IMR-90 (cell line): ENCODE measurements at regions not wholly inside any gene's neighbourhood (a gene's known extent, or its start where the extent isn't known, plus 50 kb on each side); places are given as distances from the start of the nearest gene placed in this dataset.

ENCODE experiments used
- ATAC-seq: fragments of 200-7000 bp; cut with Tn5 transposase; 2 replicates; pipeline ENCODE4 v1.9.1; 2020; ENCODE audit warnings: low read depth, mild to moderate bottlenecking, moderate library complexity
- BruUV-seq: library from RNA; stranded (reverse); fragments of 400-500 nt; replicated peaks from 2 replicates; lab custom pipeline; 2021; lab: Mats Ljungman, UMichigan
- CTCF ChIA-PET: fragments of 300-600 bp; formaldehyde crosslinking; extraction: SDS; loops from one replicate; lab custom pipeline; 2021; ENCODE audit warnings: antibody characterized with exemption; lab: Yijun Ruan, JAX
- POLR2A ChIA-PET: fragments of 300-600 bp; sonication (Branson Sonifier 250); formaldehyde crosslinking; loops from one replicate; lab custom pipeline; 2022; ENCODE audit warnings: antibody characterized with exemption; ENCODE audit not compliant: unreplicated experiment; lab: Charles Lee
- DNase-seq: peaks from one replicate; pipeline ENCODE4 v3.0.0; 2013
- H2AFZ ChIP-seq: replicated peaks from 2 replicates; pipeline ENCODE3; 2013; ENCODE audit warnings: low read length, mild to moderate bottlenecking; ENCODE audit not compliant: poor library complexity
- H2AK5ac ChIP-seq: 2 replicates; pipeline ENCODE4 v1.6.1; 2013; ENCODE audit warnings: low read depth, low read length, inconsistent platforms
- H2AK9ac ChIP-seq: replicated peaks from 2 replicates; pipeline ENCODE3; 2013; ENCODE audit warnings: mild to moderate bottlenecking, low read depth, low read length, moderate library complexity; ENCODE audit not compliant: poor library complexity
- H2BK120ac ChIP-seq: 2 replicates; pipeline ENCODE4 v1.6.1; 2013; ENCODE audit warnings: low read depth, low read length, inconsistent platforms
- H2BK15ac ChIP-seq: 3 replicates; pipeline ENCODE4 v1.6.1; 2013; ENCODE audit warnings: low read depth, low read length, inconsistent platforms
- H2BK20ac ChIP-seq: 2 replicates; pipeline ENCODE4 v1.6.1; 2013; ENCODE audit warnings: low read depth, mild to moderate bottlenecking, inconsistent platforms, low read length, moderate library complexity
- H2BK5ac ChIP-seq: 2 replicates; pipeline ENCODE4 v1.6.1; 2013; ENCODE audit warnings: mild to moderate bottlenecking, low read depth, low read length, inconsistent platforms; ENCODE audit not compliant: poor library complexity, severe bottlenecking
- H3K14ac ChIP-seq: replicated peaks from 2 replicates; pipeline ENCODE4 v1.6.1; 2013; ENCODE audit warnings: low read depth, low read length, inconsistent platforms
- H3K18ac ChIP-seq: 2 replicates; pipeline ENCODE4 v1.6.1; 2013; ENCODE audit warnings: low read depth, low read length, control low read depth
- H3K23ac ChIP-seq: 2 replicates; pipeline ENCODE4 v1.6.1; 2013; ENCODE audit warnings: low read depth, low read length, inconsistent platforms
- H3K27ac ChIP-seq: 2 replicates; pipeline ENCODE4 v1.5.1; 2013; ENCODE audit warnings: mild to moderate bottlenecking, control low read depth, low read length; ENCODE audit not compliant: insufficient read depth
- H3K27me3 ChIP-seq: 2 replicates; pipeline ENCODE4 v1.6.1; 2013; ENCODE audit warnings: low read length; ENCODE audit not compliant: control insufficient read depth, insufficient read depth
- H3K36me3 ChIP-seq: 2 replicates; pipeline ENCODE4 v1.6.1; 2013; ENCODE audit warnings: low read length, mixed read lengths; ENCODE audit not compliant: control insufficient read depth, insufficient read depth
- H3K4ac ChIP-seq: 2 replicates; pipeline ENCODE4 v1.6.1; 2013; ENCODE audit warnings: low read depth, low read length, inconsistent platforms
- H3K4me1 ChIP-seq: 2 replicates; pipeline ENCODE4 v1.6.1; 2013; ENCODE audit warnings: low read length, mixed read lengths; ENCODE audit not compliant: control insufficient read depth, insufficient read depth
- H3K4me2 ChIP-seq: 2 replicates; pipeline ENCODE4 v1.6.1; 2013; ENCODE audit warnings: low read depth, mild to moderate bottlenecking, control low read depth, low read length, moderate library complexity
- H3K4me3 ChIP-seq: 2 replicates; pipeline ENCODE4 v1.5.1; 2013; ENCODE audit warnings: low read depth, mild to moderate bottlenecking, control low read depth, low read length, moderate library complexity; ENCODE audit not compliant: insufficient read depth
- H3K56ac ChIP-seq: 2 replicates; pipeline ENCODE4 v1.6.1; 2013; ENCODE audit warnings: low read length, inconsistent platforms; ENCODE audit not compliant: insufficient read depth; ENCODE audit errors: extremely low read depth
- H3K79me1 ChIP-seq, 2 experiments: 2 replicates each; pipeline ENCODE4 v1.6.1; 2013; ENCODE audit warnings: low read length in 2 of 2, inconsistent platforms in 1 of 2, low read depth in 1 of 2
- H3K9ac ChIP-seq: 2 replicates; pipeline ENCODE4 v1.6.1; 2013; ENCODE audit warnings: low read depth, low read length, control low read depth
- H3K9me1 ChIP-seq: 2 replicates; pipeline ENCODE4 v1.6.1; 2013; ENCODE audit warnings: low read length, inconsistent platforms; ENCODE audit not compliant: insufficient read depth
- H3K9me3 ChIP-seq: 2 replicates; pipeline ENCODE4 v1.6.1; 2013; ENCODE audit warnings: low read length; ENCODE audit not compliant: control insufficient read depth, insufficient read depth
- H4K20me1 ChIP-seq: 2 replicates; pipeline ENCODE4 v1.6.1; 2013; ENCODE audit warnings: low read length, inconsistent platforms; ENCODE audit not compliant: insufficient read depth
- H4K5ac ChIP-seq: 2 replicates; pipeline ENCODE4 v1.6.1; 2013; ENCODE audit warnings: mild to moderate bottlenecking, low read depth, low read length, control low read depth
- H4K8ac ChIP-seq, 2 experiments: 2 replicates each; pipeline ENCODE4 v1.6.1; 2013; ENCODE audit warnings: low read depth in 2 of 2, low read length in 2 of 2, control low read depth in 1 of 2, inconsistent platforms in 1 of 2
- H4K91ac ChIP-seq: 2 replicates; pipeline ENCODE4 v1.6.1; 2013; ENCODE audit warnings: low read depth, low read length, inconsistent platforms; ENCODE audit not compliant: insufficient read depth
- BHLHE40 ChIP-seq: fragments of 150-350 bp; IDR thresholded peaks from 2 replicates; pipeline ENCODE4 v1.6.1; 2016; ENCODE audit warnings: mild to moderate bottlenecking, low read depth, low read length
- CEBPB ChIP-seq: IDR thresholded peaks from 2 replicates; pipeline ENCODE4 v1.6.1; 2012; ENCODE audit warnings: low read depth, low read length, improper control_type of control experiment
- CHD1 ChIP-seq: IDR thresholded peaks from 2 replicates; pipeline ENCODE4 v1.6.1; 2012; ENCODE audit warnings: low read depth, low read length, improper control_type of control experiment
- FOS ChIP-seq: fragments of 150-350 bp; IDR thresholded peaks from 2 replicates; pipeline ENCODE4 v1.6.1; 2016; ENCODE audit warnings: low read depth, low read length
- MAFK ChIP-seq: IDR thresholded peaks from 2 replicates; pipeline ENCODE4 v1.6.1; 2012; ENCODE audit warnings: low read depth, low read length, improper control_type of control experiment
- MXI1 ChIP-seq: IDR thresholded peaks from 2 replicates; pipeline ENCODE4 v1.6.1; 2012; ENCODE audit warnings: low read depth, mild to moderate bottlenecking, low read length, moderate library complexity, borderline replicate concordance
- NFE2L2 ChIP-seq: fragments of 150-350 bp; IDR thresholded peaks from 2 replicates; pipeline ENCODE4 v1.6.1; 2016; ENCODE audit warnings: low read depth, mild to moderate bottlenecking, low read length
- POLR2A ChIP-seq: IDR thresholded peaks from 2 replicates; pipeline ENCODE4 v1.6.1; 2012; ENCODE audit warnings: mild to moderate bottlenecking, low read depth, low read length
- RAD21 ChIP-seq: IDR thresholded peaks from 2 replicates; pipeline ENCODE4 v1.6.1; 2012; ENCODE audit warnings: low read length, improper control_type of control experiment
- SMC3 ChIP-seq: fragments of 150-350 bp; IDR thresholded peaks from 2 replicates; pipeline ENCODE4 v1.6.1; 2016; ENCODE audit warnings: low read depth, mild to moderate bottlenecking, antibody characterized with exemption, low read length, moderate library complexity
- WGBS, 2 experiments: methylation state at CpG; one replicate each; pipeline versions ENCODE4 v1.1.5 to v1.1.7; 2013; ENCODE audit warnings: missing lambda C conversion rate in 2 of 2; ENCODE audit not compliant: insufficient read length in 1 of 2; ENCODE audit errors: extremely low coverage in 2 of 2; 5-methylcytosine and 5-hydroxymethylcytosine counted together
- dilution Hi-C: fragments of 300-500 bp; cut with HindIII; formaldehyde crosslinking; loops from one replicate; pipeline ENCODE4 v1.14.3; 2018; ENCODE audit warnings: low sequenced_read_pairs; ENCODE audit not compliant: unreplicated experiment
- in situ Hi-C: fragments of 300-500 bp; cut with MboI; formaldehyde crosslinking; loops from 3 replicates; pipeline ENCODE4 v1.14.3; 2019; ENCODE audit warnings: low sequenced_read_pairs, inconsistent platforms, mixed read lengths
- intact Hi-C: fragments of 100-400 bp; cut with micrococcal nuclease; formaldehyde crosslinking; loops from 2 replicates; pipeline ENCODE4 v1.10.0; 2022
- TF ChIP-seq, protein P1 (sequence below): fragments of 150-350 bp; IDR thresholded peaks from 2 replicates; pipeline ENCODE4 v1.6.1; 2017; ENCODE audit warnings: mild to moderate bottlenecking, antibody characterized with exemption, low read length, low read depth
- TF ChIP-seq, protein P2 (sequence below): conservative IDR thresholded peaks from 2 replicates; pipeline ENCODE4 v1.5.1; 2012; ENCODE audit warnings: mild to moderate bottlenecking, low read depth, low read length, improper control_type of control experiment
- TF ChIP-seq, protein P3 (sequence below): fragments of 150-350 bp; IDR thresholded peaks from 2 replicates; pipeline ENCODE4 v1.6.1; 2016; ENCODE audit warnings: low read depth, mild to moderate bottlenecking, low read length, moderate library complexity, borderline replicate concordance

DNA sequence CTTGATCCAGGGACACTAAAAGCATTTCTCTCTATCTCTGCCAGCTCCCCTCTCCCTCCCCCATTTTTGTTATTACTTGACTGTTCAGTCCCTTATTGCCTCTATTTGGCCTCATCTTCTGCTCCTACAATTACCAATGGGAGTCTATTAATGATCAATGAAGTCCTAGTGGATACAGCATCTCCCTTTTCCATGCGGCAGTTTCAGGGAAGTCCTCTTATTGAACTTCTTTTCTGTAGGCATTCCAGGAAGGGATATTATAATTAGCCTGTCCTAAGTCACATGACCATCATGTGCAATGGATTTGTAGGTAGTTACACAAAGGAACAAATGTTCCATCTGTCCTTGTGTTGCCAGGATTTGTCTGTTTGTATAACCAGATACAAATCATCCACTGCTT is 495.1 kb upstream of the CNTNAP5 start:
- ChIA-PET POLR2A (no interaction called here), CTCF (no interaction called here)
- H2BK20ac ChIP-seq: no peak overlapping the region
- H3K4ac ChIP-seq: no peak overlapping the region
- no peak overlapping the region for H2BK5ac ChIP-seq
- no peaks in the 10 kb centered on the region for H3K27me3 ChIP-seq
- no CpG with 5 or more reads among the region's 1 CpG for WGBS, 2 experiments
- no peaks in the 10 kb centered on the region for H4K20me1 ChIP-seq
- no peak overlapping the region for H3K14ac ChIP-seq
- dilution Hi-C loops: no loop called here
- H2AK9ac ChIP-seq: no peak overlapping the region
- intact Hi-C loops: no loop called here
- no peak overlapping the region for H3K18ac ChIP-seq
- no peaks in the 10 kb centered on the region for H3K36me3 ChIP-seq
- H3K9me1 ChIP-seq: no peaks in the 10 kb centered on the region
- H3K4me3 ChIP-seq: no peak overlapping the region
- no peak overlapping the region for H3K4me2 ChIP-seq
- H3K9me3 ChIP-seq: peaks cover 5% of the 10 kb centered on the region
- H2BK120ac ChIP-seq: no peak overlapping the region
- no peak overlapping the region for H4K8ac ChIP-seq
- no peak overlapping the region for H3K9ac ChIP-seq
- no peaks in the 10 kb centered on the region for H3K4me1 ChIP-seq
- no peak overlapping the region for H3K23ac ChIP-seq
- no peak overlapping the region for H3K56ac ChIP-seq
- H3K79me1 ChIP-seq: no peaks in the 10 kb centered on the region
- H4K91ac ChIP-seq: no peak overlapping the region
- DNase-seq: no peak
- H2AFZ ChIP-seq: no peak overlapping the region
- no peak for ATAC-seq
- H3K27ac ChIP-seq: no peak overlapping the region
- TF ChIP-seq SMC3 (no peak), BHLHE40 (no peak), CHD1 (no peak), MXI1 (no peak), NFE2L2 (no peak), RAD21 (no peak), FOS (no peak), POLR2A (no peak), MAFK (no peak), CEBPB (no peak)
- TF ChIP-seq, protein P1, sequence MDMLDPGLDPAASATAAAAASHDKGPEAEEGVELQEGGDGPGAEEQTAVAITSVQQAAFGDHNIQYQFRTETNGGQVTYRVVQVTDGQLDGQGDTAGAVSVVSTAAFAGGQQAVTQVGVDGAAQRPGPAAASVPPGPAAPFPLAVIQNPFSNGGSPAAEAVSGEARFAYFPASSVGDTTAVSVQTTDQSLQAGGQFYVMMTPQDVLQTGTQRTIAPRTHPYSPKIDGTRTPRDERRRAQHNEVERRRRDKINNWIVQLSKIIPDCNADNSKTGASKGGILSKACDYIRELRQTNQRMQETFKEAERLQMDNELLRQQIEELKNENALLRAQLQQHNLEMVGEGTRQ: no peak
- TF ChIP-seq, protein P2, sequence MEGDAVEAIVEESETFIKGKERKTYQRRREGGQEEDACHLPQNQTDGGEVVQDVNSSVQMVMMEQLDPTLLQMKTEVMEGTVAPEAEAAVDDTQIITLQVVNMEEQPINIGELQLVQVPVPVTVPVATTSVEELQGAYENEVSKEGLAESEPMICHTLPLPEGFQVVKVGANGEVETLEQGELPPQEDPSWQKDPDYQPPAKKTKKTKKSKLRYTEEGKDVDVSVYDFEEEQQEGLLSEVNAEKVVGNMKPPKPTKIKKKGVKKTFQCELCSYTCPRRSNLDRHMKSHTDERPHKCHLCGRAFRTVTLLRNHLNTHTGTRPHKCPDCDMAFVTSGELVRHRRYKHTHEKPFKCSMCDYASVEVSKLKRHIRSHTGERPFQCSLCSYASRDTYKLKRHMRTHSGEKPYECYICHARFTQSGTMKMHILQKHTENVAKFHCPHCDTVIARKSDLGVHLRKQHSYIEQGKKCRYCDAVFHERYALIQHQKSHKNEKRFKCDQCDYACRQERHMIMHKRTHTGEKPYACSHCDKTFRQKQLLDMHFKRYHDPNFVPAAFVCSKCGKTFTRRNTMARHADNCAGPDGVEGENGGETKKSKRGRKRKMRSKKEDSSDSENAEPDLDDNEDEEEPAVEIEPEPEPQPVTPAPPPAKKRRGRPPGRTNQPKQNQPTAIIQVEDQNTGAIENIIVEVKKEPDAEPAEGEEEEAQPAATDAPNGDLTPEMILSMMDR: no peak
- TF ChIP-seq, protein P3, sequence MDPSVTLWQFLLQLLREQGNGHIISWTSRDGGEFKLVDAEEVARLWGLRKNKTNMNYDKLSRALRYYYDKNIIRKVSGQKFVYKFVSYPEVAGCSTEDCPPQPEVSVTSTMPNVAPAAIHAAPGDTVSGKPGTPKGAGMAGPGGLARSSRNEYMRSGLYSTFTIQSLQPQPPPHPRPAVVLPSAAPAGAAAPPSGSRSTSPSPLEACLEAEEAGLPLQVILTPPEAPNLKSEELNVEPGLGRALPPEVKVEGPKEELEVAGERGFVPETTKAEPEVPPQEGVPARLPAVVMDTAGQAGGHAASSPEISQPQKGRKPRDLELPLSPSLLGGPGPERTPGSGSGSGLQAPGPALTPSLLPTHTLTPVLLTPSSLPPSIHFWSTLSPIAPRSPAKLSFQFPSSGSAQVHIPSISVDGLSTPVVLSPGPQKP: no peak
- H2AK5ac ChIP-seq: no peak overlapping the region
- in situ Hi-C loops: no loop called here
- no peak overlapping the region for H4K5ac ChIP-seq
- no TSS peak for BruUV-seq
- H2BK15ac ChIP-seq: no peak overlapping the region
